H1 (cell line): ENCODE measurements at regions not wholly inside any gene's neighbourhood (a gene's known extent, or its start where the extent isn't known, plus 50 kb on each side); places are given as distances from the start of the nearest gene placed in this dataset.

ENCODE experiments used
- CTCF ChIA-PET: fragments of 300-600 bp; sonication (Branson Sonifier 250); formaldehyde crosslinking; loops from one replicate; lab custom pipeline; 2021; ENCODE audit not compliant: partially characterized antibody; lab: Charles Lee
- POLR2A ChIA-PET: fragments of 300-600 bp; sonication (Branson Sonifier 250); formaldehyde crosslinking; loops from one replicate; lab custom pipeline; 2021; ENCODE audit warnings: inconsistent platforms; ENCODE audit not compliant: partially characterized antibody; lab: Charles Lee
- DNase-seq, 2 experiments: peaks; one replicate each; pipeline versions ENCODE4 v3.0.0 to v3.0.0-alpha.2; 2010 to 2022; ENCODE audit warnings: low spot score in 2 of 2, low read depth in 1 of 2, mixed read lengths in 1 of 2
- FAIRE-seq: peaks from 2 replicates; lab custom pipeline; 2011; peaks lifted over from hg19 to GRCh38; lab: Jason Lieb, UNC
- H2AFZ ChIP-seq: 2 replicates; pipeline ENCODE4 v1.8.1; 2012; ENCODE audit warnings: low read length, inconsistent platforms
- H2AK5ac ChIP-seq: 2 replicates; pipeline ENCODE4 v1.6.1; 2013; ENCODE audit warnings: low read depth, low read length
- H2BK120ac ChIP-seq: replicated peaks from 2 replicates; pipeline ENCODE3; 2013; ENCODE audit warnings: low read depth, low read length, inconsistent platforms
- H2BK12ac ChIP-seq: 2 replicates; pipeline ENCODE4 v1.6.1; 2013; ENCODE audit warnings: low read depth, low read length
- H2BK15ac ChIP-seq: 2 replicates; pipeline ENCODE4 v1.6.1; 2013; ENCODE audit warnings: low read length
- H2BK20ac ChIP-seq: 2 replicates; pipeline ENCODE4 v1.6.1; 2013; ENCODE audit warnings: low read length
- H2BK5ac ChIP-seq: 2 replicates; pipeline ENCODE4 v1.6.1; 2013; ENCODE audit warnings: low read depth, low read length
- H3K14ac ChIP-seq: 2 replicates; pipeline ENCODE4 v1.6.1; 2013; ENCODE audit warnings: inconsistent platforms; ENCODE audit not compliant: insufficient read length
- H3K18ac ChIP-seq: 2 replicates; pipeline ENCODE4 v1.6.1; 2013; ENCODE audit warnings: low read length; ENCODE audit errors: extremely low read depth
- H3K23ac ChIP-seq: 2 replicates; pipeline ENCODE4 v1.6.1; 2013; ENCODE audit warnings: inconsistent platforms; ENCODE audit not compliant: insufficient read length
- H3K23me2 ChIP-seq: 2 replicates; pipeline ENCODE4 v1.6.1; 2013; ENCODE audit warnings: low read depth, low read length
- H3K27ac ChIP-seq: 2 replicates; pipeline ENCODE4 v1.6.1; 2011; ENCODE audit warnings: low read depth, low read length, inconsistent platforms
- H3K27me3 ChIP-seq, 4 experiments: replicated peaks in 1 of 4; 1 replicate in 1 of 4; 2 replicates in 3 of 4; pipeline versions ENCODE4 v1.6.1 to v1.8.1; 2011 to 2013; ENCODE audit warnings: low read length in 3 of 4, mild to moderate bottlenecking in 3 of 4, inconsistent platforms in 2 of 4, mixed read lengths in 2 of 4, moderate library complexity in 1 of 4; ENCODE audit not compliant: control insufficient read depth in 3 of 4, insufficient read depth in 3 of 4; ENCODE audit errors: extremely low read depth in 1 of 4
- H3K36me3 ChIP-seq, 4 experiments: 2 replicates each; pipeline versions ENCODE4 v1.6.1 to v1.8.1; 2011 to 2013; ENCODE audit warnings: mild to moderate bottlenecking in 4 of 4, low read length in 3 of 4, moderate library complexity in 2 of 4, control low read depth in 1 of 4, inconsistent platforms in 1 of 4; ENCODE audit not compliant: insufficient read depth in 4 of 4, control insufficient read depth in 2 of 4
- H3K4ac ChIP-seq: replicated peaks from 2 replicates; pipeline ENCODE3; 2013; ENCODE audit warnings: low read length, low read depth, mixed read lengths, inconsistent platforms; ENCODE audit not compliant: insufficient read length
- H3K4me1 ChIP-seq, 4 experiments: replicated peaks in 1 of 4; 1 replicate in 1 of 4; 2 replicates in 3 of 4; pipeline versions ENCODE4 v1.6.1 to v1.8.1; 2011 to 2013; ENCODE audit warnings: low read length in 3 of 4, inconsistent platforms in 2 of 4, mixed read lengths in 1 of 4; ENCODE audit not compliant: insufficient read depth in 4 of 4, control insufficient read depth in 3 of 4
- H3K4me2 ChIP-seq, 2 experiments: 2 replicates each; pipeline versions ENCODE4 v1.6.1 to v1.8.1; 2011 to 2013; ENCODE audit warnings: low read depth in 2 of 2, low read length in 2 of 2, control low read depth in 1 of 2, inconsistent platforms in 1 of 2, mild to moderate bottlenecking in 1 of 2; ENCODE audit not compliant: insufficient read depth in 1 of 2
- H3K4me3 ChIP-seq, 4 experiments: fragments of 200-600, 300-600 bp in 1 of 4; sonication (generic), shearing (Covaris generic), sonication (Bioruptor Twin) in 1 of 4; 2 replicates each; pipeline versions ENCODE4 v1.5.1 to v1.8.1; 2011 to 2016; ENCODE audit warnings: low read length in 4 of 4, low read depth in 3 of 4, control low read depth in 2 of 4, inconsistent platforms in 2 of 4, mild to moderate bottlenecking in 2 of 4, mixed read lengths in 1 of 4, moderate library complexity in 1 of 4; ENCODE audit not compliant: insufficient read depth in 2 of 4; ENCODE audit errors: extremely low read depth in 1 of 4
- H3K56ac ChIP-seq: replicated peaks from 2 replicates; pipeline ENCODE3; 2013; ENCODE audit warnings: low read depth, mild to moderate bottlenecking, mixed read lengths, low read length, inconsistent platforms; ENCODE audit not compliant: insufficient read length
- H3K79me1 ChIP-seq: 2 replicates; pipeline ENCODE4 v1.6.1; 2013; ENCODE audit warnings: low read depth, low read length, control low read depth
- H3K79me2 ChIP-seq, 2 experiments: 2 replicates each; pipeline versions ENCODE4 v1.6.1 to v1.8.1; 2012 to 2013; ENCODE audit warnings: low read length in 2 of 2, mild to moderate bottlenecking in 2 of 2, inconsistent platforms in 1 of 2; ENCODE audit not compliant: insufficient read depth in 2 of 2, control insufficient read depth in 1 of 2
- H3K9ac ChIP-seq, 4 experiments: replicated peaks in 1 of 4; 1 replicate in 1 of 4; 2 replicates in 3 of 4; pipeline versions ENCODE4 v1.6.1 to v1.8.1; 2011 to 2013; ENCODE audit warnings: low read depth in 3 of 4, low read length in 3 of 4, control low read depth in 2 of 4, mild to moderate bottlenecking in 2 of 4, moderate library complexity in 2 of 4, inconsistent platforms in 1 of 4; ENCODE audit errors: extremely low read depth in 1 of 4
- H3K9me3 ChIP-seq, 2 experiments: 2 replicates each; pipeline versions ENCODE4 v1.6.1 to v1.8.1; 2012 to 2013; ENCODE audit warnings: mild to moderate bottlenecking in 2 of 2, moderate library complexity in 2 of 2, control low read depth in 1 of 2, inconsistent platforms in 1 of 2, low read depth in 1 of 2, low read length in 1 of 2, mixed read lengths in 1 of 2; ENCODE audit not compliant: insufficient read depth in 2 of 2
- H4K20me1 ChIP-seq, 2 experiments: replicated peaks in 1 of 2; 2 replicates each; pipeline versions ENCODE3 to v1.8.1; 2011 to 2013; ENCODE audit warnings: inconsistent platforms in 2 of 2, low read length in 2 of 2, mild to moderate bottlenecking in 1 of 2; ENCODE audit not compliant: insufficient read depth in 2 of 2, control insufficient read depth in 1 of 2
- H4K5ac ChIP-seq: 2 replicates; pipeline ENCODE4 v1.6.1; 2013; ENCODE audit warnings: low read length, low read depth, mixed read lengths, inconsistent platforms; ENCODE audit not compliant: insufficient read length
- H4K8ac ChIP-seq: 2 replicates; pipeline ENCODE4 v1.8.0; 2013; ENCODE audit warnings: mild to moderate bottlenecking, moderate library complexity, low read length, inconsistent platforms; ENCODE audit not compliant: insufficient read depth; ENCODE audit errors: extremely low read depth
- H4K91ac ChIP-seq: replicated peaks from 2 replicates; pipeline ENCODE3; 2013; ENCODE audit warnings: low read length, mixed read lengths, inconsistent platforms; ENCODE audit not compliant: insufficient read length
- BRCA1 ChIP-seq: IDR thresholded peaks from 2 replicates; pipeline ENCODE4 v1.6.1; 2012; ENCODE audit warnings: low read depth, low read length, improper control_type of control experiment
- EZH2 ChIP-seq: fragments of 200-600 bp; sonication (generic); IDR thresholded peaks from 2 replicates; pipeline ENCODE4 v1.7.1; 2012; ENCODE audit warnings: low read depth, mild to moderate bottlenecking, moderate library complexity, low read length, inconsistent platforms; ENCODE audit not compliant: severe bottlenecking
- MAFK ChIP-seq: IDR thresholded peaks from 2 replicates; pipeline ENCODE4 v1.6.1; 2012; ENCODE audit warnings: low read depth, mild to moderate bottlenecking, improper control_type of control experiment, low read length
- NRF1 ChIP-seq: IDR thresholded peaks from 2 replicates; pipeline ENCODE4 v1.6.1; 2011; ENCODE audit warnings: mild to moderate bottlenecking, low read depth, low read length, improper control_type of control experiment
- POLR2AphosphoS5 ChIP-seq: IDR thresholded peaks from 2 replicates; pipeline ENCODE4 v1.6.1; 2011; ENCODE audit warnings: low read depth, low read length
- POU5F1 ChIP-seq: IDR thresholded peaks from 2 replicates; pipeline ENCODE4 v1.6.1; 2011; ENCODE audit warnings: low read depth, mild to moderate bottlenecking, low read length, moderate library complexity
- RNF2 ChIP-seq: fragments of 200-900, 300-1000 bp; sonication (generic); IDR thresholded peaks from 2 replicates; pipeline ENCODE4 v1.7.1; 2016; ENCODE audit warnings: borderline replicate concordance, low read depth, mild to moderate bottlenecking, antibody characterized with exemption, low read length; ENCODE audit not compliant: poor library complexity, severe bottlenecking; ENCODE audit errors: missing control alignments
- SAP30 ChIP-seq: fragments of 300-600 bp; sonication (generic); IDR thresholded peaks from 2 replicates; pipeline ENCODE4 v1.7.1; 2012; ENCODE audit warnings: low read length, moderate library complexity, mild to moderate bottlenecking, inconsistent platforms; ENCODE audit not compliant: insufficient read depth, insufficient replicate concordance
- SIX5 ChIP-seq: IDR thresholded peaks from 2 replicates; pipeline ENCODE4 v1.6.1; 2011; ENCODE audit warnings: mild to moderate bottlenecking, low read depth, low read length
- SP4 ChIP-seq: IDR thresholded peaks from 2 replicates; pipeline ENCODE4 v1.6.1; 2012; ENCODE audit warnings: low read length, inconsistent platforms
- TEAD4 ChIP-seq: IDR thresholded peaks from 2 replicates; pipeline ENCODE4 v1.6.1; 2012; ENCODE audit warnings: low read depth, low read length, inconsistent platforms, mixed read lengths
- WGBS, 2 experiments: shearing (Covaris generic) in 1 of 2; methylation state at CpG; one replicate each; pipeline versions ENCODE4 v1.1.6 to v1.1.7; 2013 to 2015; ENCODE audit warnings: low lambda C conversion rate in 2 of 2, mixed read lengths in 2 of 2, inconsistent platforms in 1 of 2, low coverage in 1 of 2, missing lambda C conversion rate in 1 of 2; ENCODE audit not compliant: insufficient replicate concordance in 2 of 2, insufficient coverage in 1 of 2, insufficient read length in 1 of 2; ENCODE audit errors: extremely low coverage in 1 of 2, missing lambda C conversion rate in 1 of 2; 5-methylcytosine and 5-hydroxymethylcytosine counted together
- TF ChIP-seq, protein P1 (sequence below): IDR thresholded peaks from 2 replicates; pipeline ENCODE4 v1.6.1; 2012; ENCODE audit warnings: low read length, inconsistent platforms

DNA sequence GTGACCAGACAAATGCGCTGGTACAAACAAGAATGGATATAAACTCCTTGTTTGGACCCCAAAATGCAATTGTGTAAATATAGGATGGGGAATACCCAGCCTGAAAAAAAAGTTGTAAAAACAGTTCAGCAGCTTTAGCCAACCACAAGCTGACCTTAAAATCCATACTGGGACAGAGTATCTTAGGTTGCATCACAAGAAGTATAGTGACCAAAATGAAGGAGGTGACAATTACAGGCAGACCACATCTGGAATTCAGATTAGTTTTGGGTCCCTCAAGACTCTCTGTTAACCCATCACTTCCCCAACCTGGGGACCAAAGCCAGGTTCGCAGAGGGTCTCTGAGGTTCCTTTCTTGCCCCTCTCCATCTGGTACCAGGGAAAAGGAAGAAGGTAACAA is 115.9 kb upstream of the PRR20G start:
- no peaks in the 10 kb centered on the region for H3K36me3 ChIP-seq
- no peak overlapping the region for H3K56ac ChIP-seq
- H3K4ac ChIP-seq, result no peak overlapping the region
- H3K18ac ChIP-seq, result no peak overlapping the region
- H3K23ac ChIP-seq, result no peak overlapping the region
- H2AK5ac ChIP-seq, result no peak overlapping the region
- H2BK20ac ChIP-seq, result peak overlapping the region; percentile 6; the same call in 1 of the 2 replicates
- H4K91ac ChIP-seq, result no peak overlapping the region
- no peaks in the 10 kb centered on the region; a peak in 1 of 7 replicates for H3K27me3 ChIP-seq
- H2BK5ac ChIP-seq, result no peak overlapping the region
- no peak for DNase-seq
- H3K4me3 ChIP-seq, result no peak overlapping the region
- no peak overlapping the region for H3K14ac ChIP-seq
- no peaks in the 10 kb centered on the region for H3K79me2 ChIP-seq
- H4K8ac ChIP-seq, result no peak overlapping the region
- H3K27ac ChIP-seq, result no peak overlapping the region
- no peak overlapping the region for H3K9ac ChIP-seq
- H3K4me2 ChIP-seq, result no peak overlapping the region
- peaks cover 0 to 3% (median 0%) of the 10 kb centered on the region in 4 experiments; a peak in 1 of 7 replicates for H3K4me1 ChIP-seq
- 0 out of 4 replicates have a peak, but pooled peaks cover 0 to 2% of the 10 kb centered on the region in 2 experiments for H3K9me3 ChIP-seq
- no peaks in the 10 kb centered on the region for H3K79me1 ChIP-seq
- POLR2A ChIA-PET, result no interaction called here
- CTCF ChIA-PET, result interaction anchor here (1.1 to 3.8 kb wide), 4 partner anchors 12 to 144 kb away, joined by 3 to 17 read pairs (median 8); no protein-coding TSS in a partner anchor
- H4K5ac ChIP-seq, result no peak overlapping the region
- FAIRE-seq, result no peak
- H2AFZ ChIP-seq, result no peak overlapping the region
- H4K20me1 ChIP-seq, result no peaks in the 10 kb centered on the region
- H2BK15ac ChIP-seq, result no peak overlapping the region
- H2BK12ac ChIP-seq, result no peak overlapping the region
- H2BK120ac ChIP-seq, result no peak overlapping the region
- 89% methylated on average over 2 of the region's 2 CpGs; no CpG with 5 or more reads in 1 of the 2 experiments for WGBS, 2 experiments
- H3K23me2 ChIP-seq, result no peaks in the 10 kb centered on the region
- TF ChIP-seq NRF1 (no peak), EZH2 (no peak), TEAD4 (no peak), SAP30 (no peak), SIX5 (no peak), POU5F1 (no peak), POLR2AphosphoS5 (no peak), MAFK (no peak), RNF2 (no peak), BRCA1 (no peak), SP4 (no peak)
- TF ChIP-seq, protein P1, sequence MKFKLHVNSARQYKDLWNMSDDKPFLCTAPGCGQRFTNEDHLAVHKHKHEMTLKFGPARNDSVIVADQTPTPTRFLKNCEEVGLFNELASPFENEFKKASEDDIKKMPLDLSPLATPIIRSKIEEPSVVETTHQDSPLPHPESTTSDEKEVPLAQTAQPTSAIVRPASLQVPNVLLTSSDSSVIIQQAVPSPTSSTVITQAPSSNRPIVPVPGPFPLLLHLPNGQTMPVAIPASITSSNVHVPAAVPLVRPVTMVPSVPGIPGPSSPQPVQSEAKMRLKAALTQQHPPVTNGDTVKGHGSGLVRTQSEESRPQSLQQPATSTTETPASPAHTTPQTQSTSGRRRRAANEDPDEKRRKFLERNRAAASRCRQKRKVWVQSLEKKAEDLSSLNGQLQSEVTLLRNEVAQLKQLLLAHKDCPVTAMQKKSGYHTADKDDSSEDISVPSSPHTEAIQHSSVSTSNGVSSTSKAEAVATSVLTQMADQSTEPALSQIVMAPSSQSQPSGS, result no peak
